RWPE2 (cell line): ENCODE measurements at regions not wholly inside any gene's neighbourhood (a gene's known extent, or its start where the extent isn't known, plus 50 kb on each side); places are given as distances from the start of the nearest gene placed in this dataset.

ENCODE experiments used
- ATAC-seq: fragments of 200-7000 bp; cut with Tn5 transposase; 3 replicates; pipeline ENCODE4 v1.9.1; 2021; ENCODE audit warnings: low read depth
- DNase-seq: peaks from one replicate; pipeline ENCODE4 v3.0.0-alpha.2; 2020; ENCODE audit warnings: low spot score
- H3K27ac ChIP-seq: fragments of 450-650 bp; 2 replicates; pipeline ENCODE4 v1.5.1; 2017; ENCODE audit warnings: mild to moderate bottlenecking; ENCODE audit not compliant: poor library complexity, severe bottlenecking
- H3K27me3 ChIP-seq: fragments of 250-450 bp; sonication (Bioruptor Pico); 2 replicates; pipeline ENCODE4 v1.5.1; 2021; ENCODE audit warnings: mild to moderate bottlenecking, moderate library complexity; ENCODE audit not compliant: insufficient read depth, poor library complexity, severe bottlenecking
- H3K36me3 ChIP-seq: fragments of 250-450 bp; sonication (Bioruptor Pico); 2 replicates; pipeline ENCODE4 v1.5.1; 2020; ENCODE audit warnings: low read depth, mild to moderate bottlenecking, moderate library complexity
- H3K4me1 ChIP-seq: fragments of 250-450 bp; sonication (Bioruptor Pico); 2 replicates; pipeline ENCODE4 v1.5.1; 2021; ENCODE audit warnings: mild to moderate bottlenecking, moderate library complexity; ENCODE audit not compliant: insufficient read depth, poor library complexity, severe bottlenecking
- H3K4me3 ChIP-seq: fragments of 250-450 bp; sonication (Bioruptor Pico); 2 replicates; pipeline ENCODE4 v1.5.1; 2021; ENCODE audit warnings: mild to moderate bottlenecking, moderate library complexity; ENCODE audit not compliant: severe bottlenecking
- H3K9me3 ChIP-seq: fragments of 250-450 bp; sonication (Bioruptor Pico); 2 replicates; pipeline ENCODE4 v1.5.1; 2021; ENCODE audit warnings: mild to moderate bottlenecking, moderate library complexity; ENCODE audit not compliant: severe bottlenecking
- CTCF ChIP-seq: fragments of 450-650 bp; IDR thresholded peaks from one replicate; pipeline ENCODE4 v1.5.1; 2017; ENCODE audit warnings: mild to moderate bottlenecking, moderate library complexity; ENCODE audit not compliant: poor library complexity, severe bottlenecking

DNA sequence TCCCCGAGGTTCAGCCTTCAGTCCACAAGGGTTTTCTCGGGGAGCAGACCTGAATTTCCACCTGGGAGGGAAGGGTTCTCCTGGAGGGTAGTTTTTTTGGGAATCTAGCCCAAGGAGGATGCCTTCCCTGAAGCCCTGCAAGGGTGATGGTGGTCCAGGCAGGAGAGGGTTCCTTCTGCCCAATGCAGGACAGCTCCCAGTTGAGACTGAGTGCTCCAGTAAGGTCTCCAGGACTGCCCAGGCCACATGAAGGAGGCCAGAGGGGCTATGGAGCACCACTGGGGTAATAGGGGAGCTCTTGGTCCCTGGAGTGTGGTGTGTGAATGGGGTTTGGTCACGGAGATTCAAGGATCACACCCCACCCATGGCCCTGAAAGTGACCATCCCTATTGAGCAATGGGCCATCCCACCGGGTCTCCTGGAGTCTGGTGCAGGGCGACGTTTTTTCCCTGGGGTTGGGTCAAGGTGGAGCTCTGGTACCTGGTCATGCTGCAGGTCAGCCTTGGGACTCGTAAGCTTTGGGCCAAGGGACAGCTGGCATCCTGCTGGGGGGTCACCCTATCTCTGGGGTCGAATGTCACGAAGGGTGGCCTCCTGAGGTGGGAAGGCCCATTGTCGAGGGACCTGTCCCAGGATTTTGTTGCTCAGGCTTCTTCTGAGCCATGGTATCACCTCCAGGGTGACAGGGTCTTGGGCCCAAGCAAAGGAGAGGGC lies 196.5 kb downstream of the UBE3A start:
- no peak for DNase-seq
- peaks cover 64% of the 10 kb centered on the region for H3K9me3 ChIP-seq
- no peak for ATAC-seq
- H3K36me3 ChIP-seq = no peaks in the 10 kb centered on the region
- no peak for TF ChIP-seq CTCF
- no peak overlapping the region for H3K4me3 ChIP-seq
- no peaks in the 10 kb centered on the region for H3K4me1 ChIP-seq
- no peaks in the 10 kb centered on the region for H3K27me3 ChIP-seq
- no peak overlapping the region for H3K27ac ChIP-seq

GRCh38 chr15:25242957-25243799 lies 195.6 kb downstream of the UBE3A start:
- peaks cover 59% of the 10 kb centered on the region for H3K9me3 ChIP-seq
- no peaks in the 10 kb centered on the region for H3K4me1 ChIP-seq
- ATAC-seq = no peak
- H3K36me3 ChIP-seq = no peaks in the 10 kb centered on the region
- no peak overlapping the region for H3K27ac ChIP-seq
- peak; percentile 53 for DNase-seq
- no peaks in the 10 kb centered on the region for H3K27me3 ChIP-seq
- H3K4me3 ChIP-seq = no peak overlapping the region
- no peak for TF ChIP-seq CTCF

DNA sequence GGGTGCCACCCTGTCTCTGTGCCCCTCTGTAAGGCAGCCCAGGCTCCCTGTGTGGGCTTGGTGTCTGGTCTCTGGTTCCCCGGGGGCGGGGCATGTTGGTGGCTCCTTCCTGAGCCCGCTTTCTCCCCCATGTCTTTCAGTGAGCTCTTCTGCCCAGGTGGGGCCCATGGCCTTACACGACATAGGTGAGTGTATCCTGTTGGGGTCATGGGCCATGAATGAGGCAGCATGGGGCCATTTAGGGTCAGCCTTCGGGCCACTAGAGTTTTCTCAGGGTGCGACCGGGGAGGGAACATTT lies 195.1 kb downstream of the UBE3A start:
- no peak for ATAC-seq
- TF ChIP-seq CTCF = no peak
- DNase-seq = no peak
- Histone ChIP-seq H3K36me3 (no peaks in the 10 kb centered on the region), H3K4me3 (no peak overlapping the region), H3K9me3 (peaks cover 54% of the 10 kb centered on the region), H3K27me3 (no peaks in the 10 kb centered on the region), H3K4me1 (no peaks in the 10 kb centered on the region), H3K27ac (no peak overlapping the region)

DNA sequence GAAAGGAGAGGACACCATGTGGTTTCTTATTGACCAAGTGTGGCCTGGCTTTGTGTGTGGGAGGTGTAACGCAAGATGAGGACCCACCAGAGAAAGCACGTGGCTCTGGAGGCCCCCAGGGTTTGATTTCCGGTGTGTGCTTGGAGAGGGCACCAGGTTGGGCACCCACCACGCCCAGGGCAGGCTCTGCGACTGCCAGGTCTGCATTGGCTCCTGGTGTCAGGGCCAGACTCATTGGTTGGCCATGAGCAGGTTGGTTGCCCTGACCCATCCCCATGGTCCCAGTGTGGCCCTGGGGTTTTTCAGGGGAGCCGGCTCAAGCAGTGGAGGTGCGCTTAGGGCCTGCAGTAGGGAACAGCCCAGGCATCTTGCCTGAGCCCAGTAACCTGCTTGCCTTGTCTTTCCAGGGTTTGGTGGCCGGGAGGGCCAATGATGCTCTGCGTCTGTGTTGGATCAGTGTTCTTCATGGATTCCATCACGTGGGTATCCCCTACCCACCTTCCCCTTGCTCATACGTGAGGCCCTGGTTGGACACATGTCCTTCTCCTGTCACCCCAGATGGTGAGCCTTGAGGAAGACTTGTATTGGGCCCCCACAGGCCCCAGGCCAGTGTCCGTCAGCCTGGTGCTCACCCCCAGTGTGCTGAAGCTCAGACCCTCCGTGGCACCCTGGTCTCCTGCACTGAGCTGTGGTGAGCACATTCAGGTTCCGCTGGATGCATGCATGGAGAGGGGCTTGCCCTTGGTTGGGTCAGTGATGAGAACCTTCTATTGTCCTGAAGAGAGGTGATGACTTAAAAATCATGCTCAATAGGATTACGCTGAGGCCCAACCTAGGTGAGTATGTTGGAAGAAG lies 193.9 kb downstream of the UBE3A start:
- no peaks in the 10 kb centered on the region for H3K27me3 ChIP-seq
- DNase-seq = peak; percentile 59
- no peak for TF ChIP-seq CTCF
- H3K4me1 ChIP-seq = no peaks in the 10 kb centered on the region
- H3K27ac ChIP-seq = no peak overlapping the region
- ATAC-seq = no peak
- peaks cover 51% of the 10 kb centered on the region for H3K9me3 ChIP-seq
- no peaks in the 10 kb centered on the region for H3K36me3 ChIP-seq
- no peak overlapping the region for H3K4me3 ChIP-seq
